ENCODE measurements at regions not wholly inside any gene's neighbourhood (a gene's known extent, or its start where the extent isn't known, plus 50 kb on each side); places are given as distances from the start of the nearest gene placed in this dataset.
"Not testable (repeated sequence)": the region's sequence is repeated elsewhere in the genome, so short reads cannot be mapped to it uniquely, and the experiment has no call there.

DNA sequence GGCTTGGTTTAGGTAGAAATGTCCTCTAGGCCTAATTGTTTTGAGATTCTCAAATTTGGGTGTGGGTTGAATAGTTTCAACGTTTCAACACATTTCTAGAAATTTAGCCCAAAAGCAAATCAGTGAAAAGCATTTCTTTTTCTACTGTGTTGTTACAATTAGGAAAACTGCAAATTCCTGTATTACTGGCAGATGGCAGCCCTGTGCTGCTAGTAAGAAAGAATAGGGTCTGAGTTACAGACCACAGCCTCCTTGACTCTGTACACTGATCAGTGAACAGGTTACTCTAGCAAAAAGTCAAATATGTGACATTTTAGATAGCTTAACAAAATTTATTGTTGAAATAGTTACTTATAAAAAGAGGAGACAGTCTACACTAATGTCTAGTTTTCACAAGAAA is 703.0 kb downstream of the JRKL start:
- no peak overlapping the region for H3K4me3 ChIP-seq (ENCODE audit: low read depth, low read length)
- DNase-seq (ENCODE audit: low read depth), result no peak
- TF ChIP-seq MYC (IDR thresholded peaks at IDR 0.05; ENCODE audit: low read depth, low read length) (no peak), POLR2A (IDR thresholded peaks at IDR 0.05; ENCODE audit: extremely low read depth, insufficient read length) (no peak)
- TF ChIP-seq, protein P1, sequence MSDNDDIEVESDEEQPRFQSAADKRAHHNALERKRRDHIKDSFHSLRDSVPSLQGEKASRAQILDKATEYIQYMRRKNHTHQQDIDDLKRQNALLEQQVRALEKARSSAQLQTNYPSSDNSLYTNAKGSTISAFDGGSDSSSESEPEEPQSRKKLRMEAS (IDR thresholded peaks at IDR 0.05; ENCODE audit: low read depth, low read length), result no peak
- TF ChIP-seq, protein P2, sequence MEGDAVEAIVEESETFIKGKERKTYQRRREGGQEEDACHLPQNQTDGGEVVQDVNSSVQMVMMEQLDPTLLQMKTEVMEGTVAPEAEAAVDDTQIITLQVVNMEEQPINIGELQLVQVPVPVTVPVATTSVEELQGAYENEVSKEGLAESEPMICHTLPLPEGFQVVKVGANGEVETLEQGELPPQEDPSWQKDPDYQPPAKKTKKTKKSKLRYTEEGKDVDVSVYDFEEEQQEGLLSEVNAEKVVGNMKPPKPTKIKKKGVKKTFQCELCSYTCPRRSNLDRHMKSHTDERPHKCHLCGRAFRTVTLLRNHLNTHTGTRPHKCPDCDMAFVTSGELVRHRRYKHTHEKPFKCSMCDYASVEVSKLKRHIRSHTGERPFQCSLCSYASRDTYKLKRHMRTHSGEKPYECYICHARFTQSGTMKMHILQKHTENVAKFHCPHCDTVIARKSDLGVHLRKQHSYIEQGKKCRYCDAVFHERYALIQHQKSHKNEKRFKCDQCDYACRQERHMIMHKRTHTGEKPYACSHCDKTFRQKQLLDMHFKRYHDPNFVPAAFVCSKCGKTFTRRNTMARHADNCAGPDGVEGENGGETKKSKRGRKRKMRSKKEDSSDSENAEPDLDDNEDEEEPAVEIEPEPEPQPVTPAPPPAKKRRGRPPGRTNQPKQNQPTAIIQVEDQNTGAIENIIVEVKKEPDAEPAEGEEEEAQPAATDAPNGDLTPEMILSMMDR (IDR thresholded peaks at IDR 0.05; ENCODE audit: low read depth, low read length), result no peak

DNA sequence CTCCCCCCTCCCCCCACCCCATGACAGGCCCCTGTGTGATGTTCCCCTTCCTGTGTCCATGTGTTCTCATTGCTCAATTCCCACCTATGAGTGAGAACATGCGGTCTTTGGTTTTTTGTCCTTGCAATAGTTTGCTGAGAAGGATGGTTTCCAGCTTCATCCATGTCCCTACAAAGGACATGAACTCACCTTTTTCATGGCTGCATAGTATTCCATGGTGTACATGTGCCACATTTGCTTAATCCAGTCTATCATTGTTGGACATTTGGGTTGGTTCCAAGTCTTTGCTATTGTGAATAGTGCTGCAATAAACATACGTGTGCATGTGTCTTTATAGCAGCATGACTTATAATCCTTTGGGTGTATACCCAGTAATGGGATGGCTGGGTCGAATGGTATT is 712.4 kb downstream of the JRKL start:
- not testable (repeated sequence) for DNase-seq (ENCODE audit: low read depth); H3K4me3 ChIP-seq (ENCODE audit: low read depth, low read length)

DNA sequence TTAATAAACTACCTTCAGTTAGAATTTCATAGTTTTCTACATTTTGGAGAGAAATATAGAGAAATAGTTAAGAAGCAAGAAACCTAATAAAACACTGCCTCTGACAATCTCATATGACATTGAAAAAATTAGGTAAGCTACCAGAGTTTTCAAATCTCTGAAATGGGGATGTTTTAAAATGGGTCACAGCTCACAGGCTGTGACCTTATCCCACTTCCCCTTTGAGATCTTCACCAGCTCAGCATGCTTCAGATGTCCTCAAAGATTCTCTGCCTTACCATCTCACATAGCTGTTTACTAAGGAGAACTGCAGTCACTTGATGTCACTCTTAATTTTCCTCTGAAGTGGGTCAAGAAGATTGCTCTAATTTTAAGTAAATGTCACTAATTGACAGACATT is 717.8 kb downstream of the JRKL start:
- H3K4me3 ChIP-seq (ENCODE audit: low read depth, low read length), result no peak overlapping the region
- TF ChIP-seq, protein P1 (IDR thresholded peaks at IDR 0.05; ENCODE audit: low read depth, low read length), result no peak
- TF ChIP-seq POLR2A (IDR thresholded peaks at IDR 0.05; ENCODE audit: extremely low read depth, insufficient read length), result no peak
- TF ChIP-seq MYC (IDR thresholded peaks at IDR 0.05; ENCODE audit: low read depth, low read length), result no peak
- TF ChIP-seq, protein P2 (IDR thresholded peaks at IDR 0.05; ENCODE audit: low read depth, low read length), result no peak
- no peak for DNase-seq (ENCODE audit: low read depth)

DNA sequence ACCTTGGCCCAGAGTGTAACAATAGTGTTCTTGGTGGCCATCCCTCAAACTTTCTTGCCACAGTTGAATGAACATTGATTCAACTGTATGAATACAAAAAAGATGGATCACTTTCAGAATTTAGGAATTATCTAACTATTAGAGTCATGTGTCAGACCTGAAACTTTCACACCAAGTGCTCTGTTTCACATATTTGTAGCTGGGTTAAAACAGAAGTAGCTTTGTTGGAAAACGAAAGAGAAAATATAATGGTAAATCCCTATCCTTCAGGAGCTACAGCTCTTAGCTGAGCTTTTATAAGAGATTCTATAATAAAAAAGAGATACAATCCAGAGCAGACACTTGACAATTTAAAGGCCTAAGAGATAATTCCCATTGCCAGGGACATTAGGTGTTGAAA is 719.3 kb downstream of the JRKL start:
- TF ChIP-seq, protein P2 (IDR thresholded peaks at IDR 0.05; ENCODE audit: low read depth, low read length), result no peak
- no peak for TF ChIP-seq POLR2A (IDR thresholded peaks at IDR 0.05; ENCODE audit: extremely low read depth, insufficient read length)
- TF ChIP-seq, protein P1 (IDR thresholded peaks at IDR 0.05; ENCODE audit: low read depth, low read length), result no peak
- TF ChIP-seq MYC (IDR thresholded peaks at IDR 0.05; ENCODE audit: low read depth, low read length), result no peak
- DNase-seq (ENCODE audit: low read depth), result no peak
- no peak overlapping the region for H3K4me3 ChIP-seq (ENCODE audit: low read depth, low read length)

DNA sequence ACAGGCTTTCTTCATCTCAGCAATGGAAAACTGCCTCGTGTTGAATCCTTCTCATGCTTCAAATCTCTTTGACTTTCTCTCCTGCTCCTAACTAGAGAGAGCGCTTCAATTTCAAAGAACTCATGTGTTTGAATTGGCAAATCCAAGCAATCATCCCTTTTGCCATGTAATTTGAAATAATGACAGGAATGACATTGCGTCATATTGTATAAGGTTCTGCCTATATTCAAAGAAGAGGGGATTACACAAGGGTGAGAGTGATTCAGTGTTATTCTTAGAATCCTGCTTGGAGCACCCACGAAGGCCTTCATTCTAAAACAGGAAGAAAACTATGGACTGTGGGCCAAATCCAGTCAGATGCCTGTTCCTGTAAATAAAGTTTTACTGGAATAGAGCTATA is 720.6 kb downstream of the JRKL start:
- TF ChIP-seq, protein P1 (IDR thresholded peaks at IDR 0.05; ENCODE audit: low read depth, low read length), result no peak
- TF ChIP-seq MYC (IDR thresholded peaks at IDR 0.05; ENCODE audit: low read depth, low read length) (no peak), POLR2A (IDR thresholded peaks at IDR 0.05; ENCODE audit: extremely low read depth, insufficient read length) (no peak)
- TF ChIP-seq, protein P2 (IDR thresholded peaks at IDR 0.05; ENCODE audit: low read depth, low read length), result no peak
- H3K4me3 ChIP-seq (ENCODE audit: low read depth, low read length), result no peak overlapping the region
- DNase-seq (ENCODE audit: low read depth), result no peak

DNA sequence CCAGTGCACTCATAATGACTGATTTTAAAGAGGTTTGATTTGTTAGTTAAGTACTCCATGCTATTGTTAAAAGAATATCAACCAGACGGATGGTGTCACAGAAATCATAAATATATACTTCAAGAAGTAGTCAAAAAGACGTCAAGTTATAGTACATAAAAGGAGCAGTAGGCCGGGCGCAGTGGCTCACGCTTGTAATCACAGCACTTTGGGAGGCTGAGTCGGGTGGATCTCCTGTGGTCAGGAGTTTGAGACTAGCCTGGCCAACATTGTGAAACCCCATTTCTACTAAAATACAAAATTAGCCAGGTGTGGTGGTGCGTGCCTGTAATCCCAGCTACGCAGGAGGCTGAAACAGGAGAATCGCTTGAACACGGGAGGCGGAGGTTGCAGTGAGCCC is 721.7 kb downstream of the JRKL start:
- no peak overlapping the region for H3K4me3 ChIP-seq (ENCODE audit: low read depth, low read length)
- TF ChIP-seq MYC (IDR thresholded peaks at IDR 0.05; ENCODE audit: low read depth, low read length) (no peak), POLR2A (IDR thresholded peaks at IDR 0.05; ENCODE audit: extremely low read depth, insufficient read length) (no peak)
- TF ChIP-seq, protein P2 (IDR thresholded peaks at IDR 0.05; ENCODE audit: low read depth, low read length), result no peak
- TF ChIP-seq, protein P1 (IDR thresholded peaks at IDR 0.05; ENCODE audit: low read depth, low read length), result no peak
- no peak for DNase-seq (ENCODE audit: low read depth)

Measured in NB4 (cell line).